Liver (tissue), 8 donors: ENCODE measurements at regions not wholly inside any gene's neighbourhood (a gene's known extent, or its start where the extent isn't known, plus 50 kb on each side); places are given as distances from the start of the nearest gene placed in this dataset.

Experiments used
- DNase-seq: peaks from one replicate; pipeline ENCODE4 v3.0.0-alpha.2; 2017; ENCODE audit warnings: low spot score
- H3K27ac ChIP-seq, 2 donors: one replicate each; pipeline ENCODE4 v1.7.0; 2013; ENCODE audit warnings: inconsistent platforms in 2 of 2, low read length in 2 of 2, control low read depth in 1 of 2, low read depth in 1 of 2, mild to moderate bottlenecking in 1 of 2
- H3K27me3 ChIP-seq, 4 donors: one replicate each; pipeline versions ENCODE4 v1.6.1 to v1.7.0; 2013; ENCODE audit warnings: low read length in 3 of 4, inconsistent platforms in 1 of 4, mild to moderate bottlenecking in 1 of 4, moderate library complexity in 1 of 4; ENCODE audit not compliant: control insufficient read depth in 4 of 4, insufficient read depth in 4 of 4
- H3K36me3 ChIP-seq, 4 donors: one replicate each; pipeline versions ENCODE4 v1.6.1 to v1.7.0; 2013; ENCODE audit warnings: low read length in 3 of 4, mild to moderate bottlenecking in 3 of 4, low read depth in 1 of 4, moderate library complexity in 1 of 4; ENCODE audit not compliant: control insufficient read depth in 4 of 4, insufficient read depth in 3 of 4
- H3K4me1 ChIP-seq, 4 donors: one replicate each; pipeline versions ENCODE4 v1.6.1 to v1.7.0; 2013; ENCODE audit warnings: low read length in 3 of 4, mild to moderate bottlenecking in 3 of 4, moderate library complexity in 1 of 4; ENCODE audit not compliant: control insufficient read depth in 4 of 4, insufficient read depth in 4 of 4
- H3K4me3 ChIP-seq, 3 donors: one replicate each; pipeline versions ENCODE4 v1.6.1 to v1.7.0; 2013; ENCODE audit warnings: low read length in 3 of 3, control low read depth in 1 of 3, low read depth in 1 of 3, mild to moderate bottlenecking in 1 of 3
- H3K9ac ChIP-seq, 2 donors: one replicate each; pipeline ENCODE4 v1.7.0; 2013; ENCODE audit warnings: low read length in 2 of 2, mild to moderate bottlenecking in 2 of 2, moderate library complexity in 2 of 2, control low read depth in 1 of 2, low read depth in 1 of 2
- H3K9me3 ChIP-seq, 4 donors: one replicate each; pipeline versions ENCODE4 v1.6.1 to v1.7.0; 2013; ENCODE audit warnings: low read length in 3 of 4; ENCODE audit not compliant: control insufficient read depth in 4 of 4
- ATF3 ChIP-seq: IDR thresholded peaks from 2 replicates; pipeline ENCODE4 v1.6.1; 2016; ENCODE audit warnings: antibody characterized with exemption
- EGR1 ChIP-seq, 2 donors: IDR thresholded peaks; 2 replicates each; pipeline ENCODE4 v1.6.1; 2016 to 2018; ENCODE audit warnings: antibody characterized with exemption in 2 of 2, low read depth in 2 of 2
- FOXA1 ChIP-seq: IDR thresholded peaks from 2 replicates; pipeline ENCODE4 v1.6.1; 2016; ENCODE audit warnings: antibody characterized with exemption
- FOXA2 ChIP-seq: IDR thresholded peaks from 2 replicates; pipeline ENCODE4 v1.6.1; 2016; ENCODE audit warnings: antibody characterized with exemption
- GABPA ChIP-seq, 2 donors: IDR thresholded peaks in 1 of 2; conservative IDR thresholded peaks in 1 of 2; 2 replicates each; pipeline ENCODE4 v1.6.1; 2016; ENCODE audit warnings: antibody characterized with exemption in 2 of 2, mild to moderate bottlenecking in 1 of 2, moderate library complexity in 1 of 2
- HNF4A ChIP-seq, 2 donors: conservative IDR thresholded peaks; 2 replicates each; pipeline ENCODE4 v1.6.1; 2016; ENCODE audit warnings: antibody characterized with exemption in 2 of 2, mild to moderate bottlenecking in 2 of 2
- HNF4G ChIP-seq: IDR thresholded peaks from 2 replicates; pipeline ENCODE4 v1.6.1; 2016; ENCODE audit warnings: antibody characterized with exemption
- JUND ChIP-seq, 2 donors: IDR thresholded peaks; 2 replicates each; pipeline ENCODE4 v1.6.1; 2016; ENCODE audit warnings: antibody characterized with exemption in 2 of 2
- MAX ChIP-seq: IDR thresholded peaks from 2 replicates; pipeline ENCODE4 v1.6.1; 2016; ENCODE audit warnings: antibody characterized with exemption
- NR2F2 ChIP-seq: IDR thresholded peaks from 2 replicates; pipeline ENCODE4 v1.6.1; 2016; ENCODE audit warnings: antibody characterized with exemption
- RAD21 ChIP-seq, 2 donors: IDR thresholded peaks; 2 replicates each; pipeline ENCODE4 v1.6.1; 2016; ENCODE audit warnings: antibody characterized with exemption in 2 of 2, mild to moderate bottlenecking in 2 of 2
- REST ChIP-seq: IDR thresholded peaks from 2 replicates; pipeline ENCODE4 v1.6.1; 2016; ENCODE audit warnings: antibody characterized with exemption, mild to moderate bottlenecking
- RXRA ChIP-seq, 2 donors: IDR thresholded peaks; 2 replicates each; pipeline ENCODE4 v1.6.1; 2017 to 2018; ENCODE audit warnings: antibody characterized with exemption in 2 of 2, mild to moderate bottlenecking in 1 of 2
- SP1 ChIP-seq: IDR thresholded peaks from 2 replicates; pipeline ENCODE4 v1.6.1; 2018; ENCODE audit warnings: antibody characterized with exemption, mild to moderate bottlenecking
- TAF1 ChIP-seq: conservative IDR thresholded peaks from 2 replicates; pipeline ENCODE4 v1.6.1; 2016; ENCODE audit warnings: antibody characterized with exemption, mild to moderate bottlenecking
- YY1 ChIP-seq: IDR thresholded peaks from 2 replicates; pipeline ENCODE4 v1.6.1; 2016; ENCODE audit warnings: antibody characterized with exemption, mild to moderate bottlenecking
- WGBS: extraction: QIAGEN DNeasy Blood & Tissue Kit; methylation state at CpG from one replicate; pipeline ENCODE4 v1.1.7; 2013; 5-methylcytosine and 5-hydroxymethylcytosine counted together
- TF ChIP-seq, protein P1 (sequence below): fragments of 150-350 bp; IDR thresholded peaks from 2 replicates; pipeline ENCODE4 v1.5.1; 2017; ENCODE audit warnings: improper control_type of control experiment, low read depth, low read length; ENCODE audit not compliant: missing input control
- donor health status: healthy.
- donor health status: healthy.
- donor health status: healthy.
- donor health status: healthy.
- donor health status: healthy.

GRCh38 chr2:187008111-187008510, 159.1 kb upstream of the ZSWIM2 start:
- TF ChIP-seq HNF4G (no peak), TAF1 (no peak), RAD21 (IDR thresholded peaks at IDR 0.05) (no peak), FOXA1 (no peak), HNF4A (conservative IDR thresholded peaks at IDR 0.05) (no peak), SP1 (no peak), GABPA (IDR thresholded peaks at IDR 0.05 in 1 of 2, conservative IDR thresholded peaks at IDR 0.05 in 1 of 2) (no peak), NR2F2 (no peak), ATF3 (no peak), FOXA2 (no peak), YY1 (no peak)
- Histone ChIP-seq H3K9me3 (no peaks in the 10 kb centered on the region), H3K4me1 (no peaks in the 10 kb centered on the region), H3K36me3 (no peaks in the 10 kb centered on the region), H3K27me3 (no peaks in the 10 kb centered on the region), H3K9ac (no peak overlapping the region), H3K27ac (no peak overlapping the region), H3K4me3 (no peak overlapping the region)
- no peak for DNase-seq

GRCh38 chr2:187003611-187004010, 154.6 kb upstream of the ZSWIM2 start:
- peak overlapping the region in 1 of 3 donors; percentile 6 for H3K4me3 ChIP-seq
- TF ChIP-seq, protein P1, sequence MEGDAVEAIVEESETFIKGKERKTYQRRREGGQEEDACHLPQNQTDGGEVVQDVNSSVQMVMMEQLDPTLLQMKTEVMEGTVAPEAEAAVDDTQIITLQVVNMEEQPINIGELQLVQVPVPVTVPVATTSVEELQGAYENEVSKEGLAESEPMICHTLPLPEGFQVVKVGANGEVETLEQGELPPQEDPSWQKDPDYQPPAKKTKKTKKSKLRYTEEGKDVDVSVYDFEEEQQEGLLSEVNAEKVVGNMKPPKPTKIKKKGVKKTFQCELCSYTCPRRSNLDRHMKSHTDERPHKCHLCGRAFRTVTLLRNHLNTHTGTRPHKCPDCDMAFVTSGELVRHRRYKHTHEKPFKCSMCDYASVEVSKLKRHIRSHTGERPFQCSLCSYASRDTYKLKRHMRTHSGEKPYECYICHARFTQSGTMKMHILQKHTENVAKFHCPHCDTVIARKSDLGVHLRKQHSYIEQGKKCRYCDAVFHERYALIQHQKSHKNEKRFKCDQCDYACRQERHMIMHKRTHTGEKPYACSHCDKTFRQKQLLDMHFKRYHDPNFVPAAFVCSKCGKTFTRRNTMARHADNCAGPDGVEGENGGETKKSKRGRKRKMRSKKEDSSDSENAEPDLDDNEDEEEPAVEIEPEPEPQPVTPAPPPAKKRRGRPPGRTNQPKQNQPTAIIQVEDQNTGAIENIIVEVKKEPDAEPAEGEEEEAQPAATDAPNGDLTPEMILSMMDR: no peak
- TF ChIP-seq ATF3 (no peak), RXRA (IDR thresholded peaks at IDR 0.05) (no peak), HNF4G (no peak), EGR1 (IDR thresholded peaks at IDR 0.05; ENCODE audit: low read depth in 2 of 2) (no peak), HNF4A (conservative IDR thresholded peaks at IDR 0.05) (no peak), NR2F2 (no peak), FOXA2 (no peak), MAX (no peak), SP1 (no peak), JUND (IDR thresholded peaks at IDR 0.05) (no peak), FOXA1 (no peak)
- WGBS: 62% methylated on average over 1 of the region's 1 CpG

GRCh38 chr2:187003038-187003554, 154.1 kb upstream of the ZSWIM2 start:
- DNase-seq: no peak
- H3K4me3 ChIP-seq: peak overlapping the region in 1 of 3 donors; percentile 6
- H3K9ac ChIP-seq: no peak overlapping the region

More at GRCh38 chr2:187003611-187004010, 154.6 kb upstream of the ZSWIM2 start:
- Histone ChIP-seq H3K27ac (no peak overlapping the region), H3K9ac (no peak overlapping the region), H3K4me1 (no peaks in the 10 kb centered on the region), H3K36me3 (no peaks in the 10 kb centered on the region), H3K27me3 (no peaks in the 10 kb centered on the region), H3K9me3 (no peaks in the 10 kb centered on the region)
- no peak for DNase-seq

More at GRCh38 chr2:187003038-187003554, 154.1 kb upstream of the ZSWIM2 start:
- H3K27ac ChIP-seq: no peak overlapping the region
- WGBS: 63% methylated on average over 32 of the region's 32 CpGs
- no peak for TF ChIP-seq HNF4A (conservative IDR thresholded peaks at IDR 0.05)
- TF ChIP-seq YY1: no peak
- no peak for TF ChIP-seq REST
- no peak for TF ChIP-seq GABPA (IDR thresholded peaks at IDR 0.05 in 1 of 2, conservative IDR thresholded peaks at IDR 0.05 in 1 of 2)
- H3K9me3 ChIP-seq: no peaks in the 10 kb centered on the region
- H3K27me3 ChIP-seq: no peaks in the 10 kb centered on the region
- H3K36me3 ChIP-seq: no peaks in the 10 kb centered on the region
- H3K4me1 ChIP-seq: no peaks in the 10 kb centered on the region
